Nephron progenitor cell (in vitro differentiated cells): ENCODE measurements at regions not wholly inside any gene's neighbourhood (a gene's known extent, or its start where the extent isn't known, plus 50 kb on each side); places are given as distances from the start of the nearest gene placed in this dataset.

ENCODE experiments used
- DNase-seq: peaks from one replicate; pipeline ENCODE4 v3.0.0; 2021
- H3K27ac Mint-ChIP-seq: 2 replicates; pipeline ENCODE4 v1.8.0; 2021; ENCODE audit warnings: mild to moderate bottlenecking, moderate library complexity, mixed read lengths
- H3K27me3 Mint-ChIP-seq: 2 replicates; pipeline ENCODE4 v1.8.0; 2021; ENCODE audit warnings: mild to moderate bottlenecking, low read depth, mixed read lengths; ENCODE audit not compliant: poor library complexity
- H3K36me3 Mint-ChIP-seq: 2 replicates; pipeline ENCODE4 v1.8.0; 2021; ENCODE audit warnings: low read depth, mixed read lengths
- H3K4me1 Mint-ChIP-seq: 2 replicates; pipeline ENCODE4 v1.8.0; 2021; ENCODE audit warnings: mixed read lengths
- H3K4me3 Mint-ChIP-seq: 2 replicates; pipeline ENCODE4 v1.8.0; 2021; ENCODE audit warnings: mild to moderate bottlenecking, moderate library complexity, mixed read lengths
- H3K9me3 Mint-ChIP-seq: 2 replicates; pipeline ENCODE4 v1.8.0; 2021; ENCODE audit warnings: mild to moderate bottlenecking, moderate library complexity, mixed read lengths
- TF ChIP-seq, protein P1 (sequence below): fragments of 200-600 bp; sonication (generic); IDR thresholded peaks from 2 replicates; pipeline ENCODE4 v1.5.0; 2021; ENCODE audit warnings: antibody characterized with exemption

DNA sequence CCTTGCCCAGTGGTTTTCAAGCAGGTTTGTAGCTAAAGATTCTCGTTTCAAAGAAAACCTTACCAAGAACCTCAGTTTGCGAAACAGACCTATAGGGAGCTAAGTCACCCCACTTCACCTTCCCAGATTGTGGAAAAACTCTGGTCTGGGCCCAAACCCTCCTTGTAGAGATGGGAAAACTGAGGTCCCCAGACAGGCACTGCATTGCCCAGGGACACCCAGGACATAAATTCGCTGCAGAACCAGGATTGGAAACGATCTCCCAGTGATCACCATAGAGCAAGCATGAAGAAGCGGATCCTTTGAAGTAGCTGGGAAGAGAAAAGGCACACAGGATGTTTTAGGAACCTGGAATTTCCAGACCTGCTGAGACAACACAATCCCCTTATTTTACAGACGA lies 85.6 kb upstream of the PIAS1 start:
- H3K27ac Mint-ChIP-seq = peak overlapping the region; percentile 99
- peaks cover 4% of the 10 kb centered on the region for H3K27me3 Mint-ChIP-seq
- DNase-seq = peak; percentile 23
- peaks cover 13% of the 10 kb centered on the region for H3K9me3 Mint-ChIP-seq
- H3K4me3 Mint-ChIP-seq = peak overlapping the region; percentile 78
- H3K36me3 Mint-ChIP-seq = peaks cover 5% of the 10 kb centered on the region
- TF ChIP-seq, protein P1, sequence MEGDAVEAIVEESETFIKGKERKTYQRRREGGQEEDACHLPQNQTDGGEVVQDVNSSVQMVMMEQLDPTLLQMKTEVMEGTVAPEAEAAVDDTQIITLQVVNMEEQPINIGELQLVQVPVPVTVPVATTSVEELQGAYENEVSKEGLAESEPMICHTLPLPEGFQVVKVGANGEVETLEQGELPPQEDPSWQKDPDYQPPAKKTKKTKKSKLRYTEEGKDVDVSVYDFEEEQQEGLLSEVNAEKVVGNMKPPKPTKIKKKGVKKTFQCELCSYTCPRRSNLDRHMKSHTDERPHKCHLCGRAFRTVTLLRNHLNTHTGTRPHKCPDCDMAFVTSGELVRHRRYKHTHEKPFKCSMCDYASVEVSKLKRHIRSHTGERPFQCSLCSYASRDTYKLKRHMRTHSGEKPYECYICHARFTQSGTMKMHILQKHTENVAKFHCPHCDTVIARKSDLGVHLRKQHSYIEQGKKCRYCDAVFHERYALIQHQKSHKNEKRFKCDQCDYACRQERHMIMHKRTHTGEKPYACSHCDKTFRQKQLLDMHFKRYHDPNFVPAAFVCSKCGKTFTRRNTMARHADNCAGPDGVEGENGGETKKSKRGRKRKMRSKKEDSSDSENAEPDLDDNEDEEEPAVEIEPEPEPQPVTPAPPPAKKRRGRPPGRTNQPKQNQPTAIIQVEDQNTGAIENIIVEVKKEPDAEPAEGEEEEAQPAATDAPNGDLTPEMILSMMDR = no peak
- peaks cover 55% of the 10 kb centered on the region for H3K4me1 Mint-ChIP-seq

DNA sequence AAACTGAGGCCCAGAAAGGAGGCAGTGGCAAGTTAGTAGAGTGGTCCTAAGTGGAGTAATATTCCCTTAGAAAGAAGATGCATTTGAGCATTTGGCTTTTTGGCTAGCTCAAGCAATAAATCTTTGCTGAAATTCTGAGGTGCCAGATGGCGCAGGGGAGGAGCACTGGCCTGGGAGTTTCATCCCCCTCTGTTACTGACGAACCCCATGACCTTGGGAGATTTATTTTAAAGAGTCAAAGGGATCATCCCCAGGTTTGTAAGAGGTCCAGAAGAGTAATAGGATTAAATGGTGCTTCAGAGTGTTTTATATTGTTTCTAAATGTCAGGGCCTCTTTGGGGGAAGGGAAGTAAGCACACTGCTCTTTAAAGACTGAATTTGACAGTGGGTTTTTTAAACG lies 85.1 kb upstream of the PIAS1 start:
- Mint-ChIP-seq H3K9me3 (peaks cover 13% of the 10 kb centered on the region), H3K4me3 (peak overlapping the region; percentile 78), H3K36me3 (peaks cover 5% of the 10 kb centered on the region), H3K4me1 (peaks cover 55% of the 10 kb centered on the region), H3K27me3 (peaks cover 5% of the 10 kb centered on the region), H3K27ac (peak overlapping the region; percentile 99)
- DNase-seq = peak; percentile 45
- TF ChIP-seq, protein P1 = no peak

DNA sequence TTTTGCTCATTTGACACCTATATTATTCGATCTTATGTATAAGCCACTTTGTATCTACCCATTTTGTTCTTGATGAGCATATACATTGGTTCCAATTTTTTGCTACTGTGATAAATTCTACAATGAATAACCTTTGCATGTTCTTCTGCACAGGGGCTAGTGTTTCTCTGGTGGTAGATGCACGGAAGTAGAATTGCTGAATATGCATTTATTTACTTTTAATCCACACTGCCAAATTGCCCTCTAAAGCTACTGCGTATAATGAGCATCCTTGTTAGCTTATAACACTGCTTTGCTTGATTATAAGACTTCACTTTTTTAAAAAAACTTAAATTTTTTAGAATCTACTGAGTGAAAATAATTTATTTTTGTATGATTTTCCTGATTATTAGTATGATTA lies 84.2 kb upstream of the PIAS1 start:
- Mint-ChIP-seq H3K4me1 (peaks cover 60% of the 10 kb centered on the region), H3K4me3 (peak overlapping the region; percentile 67), H3K9me3 (peaks cover 13% of the 10 kb centered on the region), H3K27me3 (peaks cover 5% of the 10 kb centered on the region), H3K27ac (peak overlapping the region; percentile 75), H3K36me3 (peaks cover 5% of the 10 kb centered on the region)
- no peak for DNase-seq
- TF ChIP-seq, protein P1 = no peak

DNA sequence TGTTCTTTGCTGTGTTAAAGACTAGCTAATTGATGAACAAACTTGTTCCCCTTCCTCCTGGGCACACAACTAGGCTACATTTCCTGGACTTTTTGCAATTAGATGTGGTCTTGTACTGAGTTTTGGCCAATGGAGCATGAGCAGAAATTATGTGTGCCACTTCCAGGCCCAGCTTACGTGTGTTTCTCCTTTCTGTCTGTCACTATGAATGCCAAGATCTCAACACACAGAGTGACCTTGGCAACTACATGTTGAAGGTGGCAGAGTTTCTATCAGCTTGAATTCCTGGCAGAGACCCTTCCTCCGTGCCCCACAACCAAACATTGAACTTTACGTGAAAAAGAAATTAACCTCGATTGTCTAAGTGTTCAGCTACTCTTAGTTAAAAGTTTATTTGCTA lies 81.7 kb upstream of the PIAS1 start:
- H3K27me3 Mint-ChIP-seq = peaks cover 5% of the 10 kb centered on the region
- peaks cover 50% of the 10 kb centered on the region for H3K4me1 Mint-ChIP-seq
- TF ChIP-seq, protein P1 = no peak
- peaks cover 12% of the 10 kb centered on the region for H3K36me3 Mint-ChIP-seq
- no peak overlapping the region for H3K4me3 Mint-ChIP-seq
- no peak overlapping the region for H3K27ac Mint-ChIP-seq
- peaks cover 26% of the 10 kb centered on the region for H3K9me3 Mint-ChIP-seq
- no peak for DNase-seq

DNA sequence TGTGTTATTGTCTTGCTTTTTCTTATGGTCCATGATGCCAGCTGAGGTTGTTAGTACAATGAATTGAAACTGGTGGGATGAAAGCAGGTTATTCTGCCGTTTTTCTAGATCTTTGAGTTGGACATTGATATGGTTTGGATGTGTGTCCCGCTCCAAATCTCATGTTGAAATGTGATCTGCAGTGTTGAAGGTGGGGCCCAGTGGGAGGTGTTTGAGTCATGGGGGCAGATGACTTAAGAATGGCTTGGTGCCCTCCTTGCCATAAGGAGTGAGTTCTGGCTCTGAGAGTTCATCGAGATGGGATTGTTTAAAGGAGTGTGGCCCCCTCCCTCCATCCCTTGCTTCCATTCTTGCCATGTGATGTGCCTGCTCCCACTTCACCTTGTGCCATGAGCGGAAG lies 80.3 kb upstream of the PIAS1 start:
- peaks cover 36% of the 10 kb centered on the region for H3K9me3 Mint-ChIP-seq
- DNase-seq = no peak
- peaks cover 15% of the 10 kb centered on the region for H3K36me3 Mint-ChIP-seq
- TF ChIP-seq, protein P1 = no peak
- peaks cover 5% of the 10 kb centered on the region for H3K27me3 Mint-ChIP-seq
- H3K27ac Mint-ChIP-seq = no peak overlapping the region
- H3K4me1 Mint-ChIP-seq = peaks cover 36% of the 10 kb centered on the region
- H3K4me3 Mint-ChIP-seq = no peak overlapping the region

DNA sequence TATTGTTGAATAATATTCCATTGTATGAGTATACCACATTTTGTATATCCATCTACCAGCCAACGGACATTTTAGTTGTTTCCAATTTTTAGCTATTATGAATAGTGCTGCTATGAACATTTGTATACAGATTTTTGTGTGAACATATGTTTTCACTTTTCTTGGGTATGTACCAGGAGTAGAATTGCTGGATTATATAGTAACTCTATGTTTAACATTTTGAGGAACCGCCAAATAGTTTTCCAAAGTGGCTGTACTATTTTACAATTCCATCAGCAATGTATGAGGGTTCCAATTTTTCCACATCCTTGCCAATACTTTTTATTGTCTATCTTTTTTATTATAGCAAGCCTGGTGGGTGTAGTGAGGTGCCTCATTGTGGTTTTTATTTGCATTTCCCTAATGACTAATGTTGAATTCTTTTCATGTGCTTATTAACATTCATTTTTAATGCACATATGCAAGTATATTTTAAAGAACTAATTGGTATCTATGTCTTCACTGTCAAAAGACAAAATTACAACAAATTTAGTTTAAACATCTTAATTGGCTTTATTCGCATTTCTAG lies 77.5 kb upstream of the PIAS1 start:
- peaks cover 10% of the 10 kb centered on the region for H3K4me1 Mint-ChIP-seq
- no peak overlapping the region for H3K27ac Mint-ChIP-seq
- H3K36me3 Mint-ChIP-seq = peaks cover 23% of the 10 kb centered on the region
- peaks cover 40% of the 10 kb centered on the region for H3K9me3 Mint-ChIP-seq
- TF ChIP-seq, protein P1 = no peak
- peaks cover 5% of the 10 kb centered on the region for H3K27me3 Mint-ChIP-seq
- no peak overlapping the region for H3K4me3 Mint-ChIP-seq
- no peak for DNase-seq
